HG02885 (cell line): ENCODE measurements at regions not wholly inside any gene's neighbourhood (a gene's known extent, or its start where the extent isn't known, plus 50 kb on each side); places are given as distances from the start of the nearest gene placed in this dataset.

Experiments used
- ATAC-seq: cut with Tn5 transposase; IDR thresholded peaks from one replicate; pipeline ENCODE4 v1.9.1; 2021; ENCODE audit warnings: mild to moderate bottlenecking; ENCODE audit not compliant: unreplicated experiment, poor library complexity

DNA sequence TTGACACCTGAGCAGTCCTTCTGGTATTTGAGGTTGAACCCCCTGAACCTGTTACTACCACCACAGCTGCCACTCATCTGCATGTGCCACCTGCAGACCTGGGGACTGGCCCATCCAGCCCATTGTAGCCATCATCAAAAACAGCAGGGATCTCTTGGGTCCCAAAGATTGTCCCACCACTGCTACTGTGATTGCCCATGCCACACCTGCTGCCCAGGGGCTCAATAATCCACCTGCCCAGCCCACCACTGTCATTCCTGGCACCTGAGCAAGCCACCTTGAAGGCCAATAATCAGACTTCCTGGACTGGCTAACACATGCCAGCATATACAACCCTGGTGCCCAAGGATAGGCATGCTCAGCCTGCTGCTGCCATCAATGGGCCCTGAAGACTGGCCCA, 327.6 kb downstream of the CYRIA start:
- no peak for ATAC-seq

DNA sequence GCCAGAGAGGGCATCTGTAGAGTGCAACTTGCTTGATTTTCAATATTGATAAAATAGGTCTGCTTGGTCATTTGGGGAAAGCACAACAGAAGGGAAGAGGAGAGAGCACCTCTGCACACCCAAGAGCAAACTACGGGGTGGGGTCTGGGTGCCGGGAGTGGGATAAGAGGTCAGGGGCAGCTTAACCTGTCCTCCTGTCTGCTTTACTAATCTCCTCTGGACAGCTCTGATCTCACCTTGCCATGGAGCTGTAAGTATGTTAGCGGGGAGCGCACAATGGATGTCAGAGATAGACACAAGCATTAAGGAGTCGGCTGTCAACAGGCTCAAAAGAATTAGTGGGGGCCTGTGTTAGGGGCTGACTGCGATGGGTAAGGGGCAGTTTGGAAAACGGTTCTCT, 328.7 kb downstream of the CYRIA start:
- no peak for ATAC-seq

DNA sequence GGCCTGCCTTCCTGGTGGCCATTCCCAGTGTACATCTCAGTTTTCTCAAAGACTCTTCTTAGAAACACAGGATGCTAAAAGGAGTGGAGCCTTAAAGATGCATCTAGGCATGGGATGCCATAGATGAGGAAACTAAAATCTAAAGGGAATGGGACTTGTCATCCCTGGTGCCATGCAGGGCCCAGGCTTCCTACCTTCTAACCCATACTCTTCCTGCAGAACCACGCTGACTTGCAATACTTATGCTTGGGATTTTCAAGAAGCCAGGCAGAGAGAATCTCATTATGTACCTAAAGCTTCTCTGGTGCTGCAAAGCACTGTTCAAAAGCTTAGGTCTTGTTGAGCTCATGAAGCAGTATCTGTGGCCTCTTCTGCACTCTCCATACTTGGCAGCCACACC, 329.1 kb downstream of the CYRIA start:
- ATAC-seq = no peak

DNA sequence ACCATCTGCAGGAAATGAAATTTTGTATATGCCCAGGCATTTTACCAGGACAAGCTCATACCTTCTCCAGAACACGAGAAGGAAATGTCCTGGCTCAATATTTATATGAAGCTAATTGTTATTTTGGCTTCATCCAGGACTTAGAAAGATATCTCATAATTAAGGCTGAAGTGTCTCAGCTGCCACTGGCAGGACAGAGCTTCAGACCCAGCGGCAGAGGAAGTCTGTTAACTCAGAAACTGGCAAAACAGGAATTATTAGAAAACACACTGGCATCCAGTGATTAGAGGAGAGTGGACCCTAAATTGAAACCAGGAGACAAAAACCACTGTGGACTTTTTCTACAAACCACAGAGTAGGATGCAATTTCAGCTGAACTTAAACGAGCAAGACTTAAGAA, 329.7 kb downstream of the CYRIA start:
- no peak for ATAC-seq

DNA sequence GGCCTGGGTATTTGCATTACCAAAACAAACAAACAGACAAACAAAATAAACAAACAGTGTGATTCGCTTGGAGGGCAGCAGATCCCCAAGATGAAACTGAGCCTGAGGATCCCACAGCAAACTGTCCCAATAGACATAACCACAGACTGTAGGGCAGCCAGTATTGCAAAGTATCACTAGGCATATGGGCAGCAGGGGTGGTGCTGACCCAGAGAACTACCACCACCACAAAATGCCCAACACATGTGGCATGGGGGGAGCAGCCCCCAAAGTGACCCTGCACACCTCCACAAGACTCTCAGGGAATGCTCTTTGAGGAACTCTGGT, 330.1 kb downstream of the CYRIA start:
- ATAC-seq = no peak

DNA sequence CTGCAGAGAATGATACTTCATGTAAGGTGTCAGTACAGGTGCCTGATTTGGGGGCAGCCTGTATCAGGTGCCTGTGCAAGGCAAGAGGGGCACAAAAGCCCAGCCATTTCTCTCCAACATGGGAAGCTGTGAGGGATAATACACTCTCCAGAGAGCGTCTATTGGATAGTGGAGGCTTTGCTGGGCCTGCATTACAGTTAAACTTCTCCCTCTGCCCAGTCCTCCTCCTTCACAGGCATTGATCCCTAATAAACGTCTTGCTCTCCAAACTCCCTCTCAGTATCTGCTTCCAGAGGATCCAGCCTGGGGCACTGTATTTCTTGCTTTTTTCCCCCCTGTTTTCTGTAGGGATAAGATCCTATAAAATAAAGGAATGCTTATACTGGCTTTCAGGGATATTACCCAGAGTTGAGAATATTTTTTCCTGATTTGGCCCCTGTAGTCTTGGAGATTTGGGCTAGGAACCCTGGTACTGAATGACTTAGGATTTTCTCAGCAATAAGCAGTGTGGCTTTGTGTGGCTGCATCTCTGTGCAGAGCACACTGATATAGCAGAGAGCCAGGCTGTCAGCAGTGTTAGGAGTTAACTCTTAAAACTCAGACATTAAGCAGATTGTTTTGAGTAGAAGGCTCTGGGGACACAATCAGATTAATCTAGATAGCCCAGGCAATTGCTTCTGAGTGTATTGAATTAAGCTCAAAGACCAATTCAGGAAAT, 330.6 kb downstream of the CYRIA start:
- ATAC-seq = no peak

DNA sequence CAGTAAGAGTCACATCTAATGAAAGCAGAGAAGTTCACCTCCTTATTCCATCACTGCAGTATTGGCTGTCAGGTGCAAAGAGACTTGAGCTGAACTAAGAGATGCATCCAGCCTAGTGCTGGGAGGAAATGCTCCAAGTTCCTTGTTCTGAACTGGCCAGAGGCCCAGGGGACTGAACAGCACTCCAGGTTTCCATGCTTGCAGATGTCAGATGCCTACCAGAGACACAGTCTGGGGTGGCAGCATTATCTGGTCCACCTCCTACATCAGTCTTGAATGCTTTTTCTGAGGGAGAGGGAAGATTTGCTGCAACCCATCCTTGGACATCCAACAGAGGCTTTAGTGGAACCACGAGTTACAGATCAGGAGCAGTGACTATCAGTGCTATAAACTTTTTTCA, 331.3 kb downstream of the CYRIA start:
- ATAC-seq = no peak

DNA sequence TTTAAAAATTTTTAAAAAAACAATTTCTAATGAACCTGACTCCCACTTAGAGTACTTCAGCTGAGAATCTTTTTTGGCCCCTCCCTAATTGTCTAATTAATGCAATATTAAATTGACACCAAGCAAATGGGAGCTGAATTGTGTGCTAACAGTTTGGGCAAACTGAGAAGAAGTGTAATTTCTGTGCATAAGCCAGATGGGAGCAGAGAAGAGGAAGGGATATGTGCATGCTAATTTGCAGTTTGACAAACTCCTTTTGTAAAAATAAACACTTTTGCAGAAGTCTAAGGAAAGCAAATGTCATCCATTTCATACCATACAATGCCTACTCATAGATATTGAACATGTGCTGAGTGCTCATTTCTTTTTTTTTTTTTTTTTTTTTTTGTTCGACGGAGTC, 332.0 kb downstream of the CYRIA start:
- no peak for ATAC-seq

DNA sequence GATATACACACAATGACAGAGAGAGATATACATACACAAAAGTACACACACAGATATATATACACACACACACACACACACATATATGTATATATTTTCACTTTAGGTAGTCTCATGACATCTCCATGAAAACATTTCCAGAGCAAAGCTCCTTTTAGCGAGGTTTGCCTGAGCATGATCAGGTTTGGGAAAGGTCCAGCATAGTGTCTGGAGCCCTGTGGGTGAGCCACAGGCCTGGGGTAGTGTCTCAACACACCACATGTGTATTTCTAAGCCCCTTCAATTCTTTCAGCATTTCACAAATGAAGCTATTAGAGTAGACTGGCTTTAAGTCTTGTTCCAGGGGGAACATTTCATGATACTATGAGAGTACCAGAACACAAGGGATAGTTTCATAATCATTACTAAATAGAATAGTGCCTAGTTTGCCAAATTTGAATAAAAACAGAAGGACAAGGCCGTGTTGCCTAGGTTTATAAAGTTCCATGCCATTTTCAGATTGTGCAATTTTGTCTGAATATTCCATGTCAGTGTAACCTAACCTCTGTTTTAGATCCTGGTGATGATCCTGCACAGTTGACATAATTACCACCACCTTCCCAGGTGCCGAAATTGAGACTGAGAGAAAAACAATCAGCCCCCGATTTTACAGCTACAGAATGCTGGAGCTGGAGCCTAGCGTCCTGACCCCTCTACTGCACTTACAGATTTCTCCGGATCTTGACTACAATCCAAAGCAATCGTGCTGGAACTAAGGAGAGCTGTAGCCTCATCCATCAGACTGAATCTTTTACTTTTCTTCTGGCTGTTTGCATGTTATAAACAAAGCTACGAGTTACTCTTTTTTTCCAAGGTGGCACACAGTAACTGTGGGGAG, 332.7 kb downstream of the CYRIA start:
- ATAC-seq = no peak

DNA sequence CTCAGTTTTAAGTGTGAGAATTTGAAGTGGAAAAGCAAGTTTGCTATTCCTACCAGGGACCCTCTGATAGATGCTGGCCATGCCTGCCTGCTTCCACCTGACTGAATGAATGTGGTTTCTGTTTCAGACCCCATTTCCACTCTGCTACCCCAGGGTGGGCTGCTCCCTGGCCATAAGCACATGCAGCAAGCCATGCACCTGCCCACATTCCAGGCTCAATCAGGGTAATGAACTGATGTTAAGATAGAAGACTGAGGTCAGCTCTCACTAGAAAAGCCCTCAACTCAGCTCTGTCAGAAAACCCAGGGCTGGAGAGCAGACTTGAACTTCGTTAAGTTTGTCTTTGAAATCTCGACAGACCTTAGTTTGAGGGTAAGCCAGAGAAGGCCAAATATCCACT, 333.9 kb downstream of the CYRIA start:
- ATAC-seq = no peak

DNA sequence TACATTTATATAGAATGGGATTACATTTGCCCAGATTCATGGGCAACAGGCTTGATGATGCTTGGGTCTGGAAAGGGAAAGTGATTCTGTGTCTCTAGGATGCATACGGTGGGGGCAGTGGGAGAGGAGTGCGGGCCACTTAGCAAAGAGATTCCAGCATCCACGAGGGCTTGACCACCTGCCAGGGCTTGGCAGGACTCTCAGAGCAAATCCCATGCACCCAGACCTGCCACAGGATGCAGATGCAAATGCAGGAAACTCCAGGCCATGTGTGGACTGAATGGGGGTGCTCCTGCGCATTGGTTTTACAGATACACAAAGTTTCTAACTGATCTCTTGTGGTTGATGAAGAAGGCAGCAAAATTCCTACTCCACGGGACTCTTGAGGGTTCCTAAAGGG, 334.7 kb downstream of the CYRIA start:
- ATAC-seq = no peak

DNA sequence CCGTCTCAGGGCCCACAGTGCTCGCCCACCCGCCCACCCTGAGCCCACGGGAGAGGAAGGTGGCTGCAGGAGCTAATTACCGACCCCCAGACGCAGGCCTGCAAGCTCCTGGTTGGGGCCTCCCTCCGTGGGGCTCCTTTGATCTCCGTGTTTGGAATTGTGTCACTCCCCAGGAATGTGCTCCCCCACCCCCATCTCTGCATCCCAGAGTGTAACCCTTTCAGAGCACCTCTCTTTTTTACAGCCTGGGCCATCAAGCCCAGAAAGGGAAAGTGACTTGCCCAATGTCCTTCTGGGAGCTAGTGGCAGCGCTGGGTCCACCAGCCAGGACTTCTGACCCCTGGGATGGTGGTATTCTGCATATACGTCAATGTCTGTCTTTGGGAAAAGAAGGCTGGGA, 335.1 kb downstream of the CYRIA start:
- ATAC-seq = no peak

DNA sequence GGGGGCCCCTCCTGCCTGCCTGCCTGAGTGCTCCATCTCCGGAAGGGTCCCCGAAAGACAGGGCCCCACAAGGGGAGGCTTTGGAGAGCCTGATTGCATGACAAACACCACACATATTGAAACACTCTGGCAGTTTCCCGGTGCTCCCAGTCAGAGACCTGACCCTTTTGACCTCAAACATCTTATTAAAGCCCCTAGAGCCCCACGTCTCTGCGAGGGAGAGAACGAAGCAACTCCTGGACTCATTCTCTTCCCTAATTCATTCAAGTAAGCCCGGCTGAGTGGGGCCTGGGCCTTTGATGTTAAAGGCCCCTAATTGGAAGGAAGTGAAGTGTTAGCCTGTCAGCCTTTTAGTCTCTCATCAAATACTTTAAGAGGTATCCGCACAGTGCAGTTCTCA, 335.6 kb downstream of the CYRIA start:
- no peak for ATAC-seq

DNA sequence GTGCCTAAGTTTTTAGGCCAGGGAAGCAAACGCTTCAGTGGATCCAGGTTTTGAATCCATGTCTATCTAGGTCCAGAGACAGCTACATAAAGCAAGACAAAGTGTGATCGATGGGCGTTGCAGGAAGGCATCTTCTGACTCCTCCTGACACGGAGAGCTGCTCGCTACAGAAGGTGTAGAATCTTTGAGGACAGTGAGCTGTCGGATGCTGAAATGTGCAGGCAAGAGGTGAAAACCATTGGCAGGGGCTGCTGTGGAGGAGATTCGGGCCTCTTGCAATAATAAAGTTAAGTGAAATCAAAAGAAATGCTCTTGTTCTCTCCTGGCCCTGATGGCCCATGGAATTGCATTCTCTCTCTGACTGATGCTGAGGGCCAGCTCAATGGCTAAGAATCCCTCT, 336.2 kb downstream of the CYRIA start:
- no peak for ATAC-seq

DNA sequence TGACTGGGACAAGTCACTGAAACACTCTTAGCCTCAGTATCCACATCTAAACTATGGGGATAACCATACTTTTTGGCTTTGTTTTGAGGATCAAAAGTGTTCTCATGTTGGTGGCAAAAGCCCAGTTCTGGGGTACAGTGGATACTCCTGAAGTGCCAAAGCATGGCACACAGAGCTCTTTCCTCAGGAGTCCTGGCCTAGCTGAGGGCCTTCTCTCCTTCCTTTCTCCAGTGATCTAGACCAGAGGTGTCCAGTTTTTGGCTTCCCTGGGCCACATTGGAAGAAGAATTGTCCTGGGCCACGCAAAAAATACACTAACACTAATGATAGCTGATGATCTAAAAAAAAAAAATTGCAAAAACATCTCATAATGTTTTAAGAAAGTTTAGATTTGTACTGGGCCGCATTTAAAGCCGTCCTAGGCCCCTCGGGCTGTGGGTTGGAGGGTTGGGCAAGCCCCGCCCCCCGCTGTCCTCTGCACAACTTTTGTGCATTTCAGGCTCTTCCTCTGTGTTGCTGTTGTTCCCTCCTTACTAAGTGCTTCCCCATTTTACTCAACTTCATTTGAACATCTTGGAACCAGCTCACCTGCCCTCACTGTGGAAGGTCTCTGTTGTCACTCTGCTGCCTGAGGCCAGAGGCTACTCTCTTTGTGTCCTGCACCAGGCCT, 337.0 kb downstream of the CYRIA start:
- ATAC-seq = no peak

DNA sequence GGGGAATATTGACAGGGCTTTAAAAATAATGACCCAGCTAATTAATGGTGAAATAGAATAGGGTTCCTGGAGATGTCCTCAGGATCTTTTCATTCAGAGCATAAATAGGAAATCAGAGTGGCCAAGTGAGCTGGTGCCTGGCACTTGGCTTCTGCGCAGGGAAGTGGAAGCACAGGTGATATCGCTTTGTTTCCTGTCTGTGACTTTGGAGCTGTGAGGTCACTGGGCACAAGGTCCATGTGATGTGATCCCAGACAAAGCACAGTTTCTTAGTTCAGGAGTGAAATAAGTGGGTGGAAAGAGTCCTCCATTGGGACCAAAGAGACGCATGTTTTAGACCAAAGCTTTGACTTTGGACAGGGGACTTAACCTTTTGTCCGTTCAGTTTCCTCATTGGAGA, 338.3 kb downstream of the CYRIA start:
- no peak for ATAC-seq

DNA sequence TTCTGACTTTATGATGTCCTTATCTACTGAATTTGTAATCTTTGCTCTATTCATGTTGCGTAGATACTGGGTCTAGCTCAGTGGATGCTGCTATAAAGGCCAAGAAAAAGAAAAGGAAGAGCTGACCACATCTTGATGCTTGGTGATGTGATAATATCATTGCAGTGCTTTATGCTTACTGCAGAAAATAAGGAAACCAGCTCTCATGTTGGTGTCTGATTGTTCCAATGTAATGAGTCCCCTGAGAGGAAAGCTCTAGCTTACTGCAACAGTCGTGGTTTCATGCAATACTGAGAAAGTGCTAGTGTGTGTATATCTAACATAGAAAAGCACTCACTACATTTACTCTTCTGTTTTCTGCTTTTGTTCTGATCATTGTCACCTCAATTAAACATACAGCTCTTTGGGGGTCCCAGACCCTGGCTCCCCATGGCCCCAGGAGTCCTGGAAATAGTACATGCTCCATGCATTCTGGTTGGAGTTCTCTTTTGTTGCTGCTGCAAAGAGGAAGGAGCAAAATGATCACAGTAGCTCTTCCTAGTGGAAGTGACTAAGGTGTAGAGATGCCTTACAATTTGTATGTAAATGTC, 338.8 kb downstream of the CYRIA start:
- ATAC-seq = no peak

DNA sequence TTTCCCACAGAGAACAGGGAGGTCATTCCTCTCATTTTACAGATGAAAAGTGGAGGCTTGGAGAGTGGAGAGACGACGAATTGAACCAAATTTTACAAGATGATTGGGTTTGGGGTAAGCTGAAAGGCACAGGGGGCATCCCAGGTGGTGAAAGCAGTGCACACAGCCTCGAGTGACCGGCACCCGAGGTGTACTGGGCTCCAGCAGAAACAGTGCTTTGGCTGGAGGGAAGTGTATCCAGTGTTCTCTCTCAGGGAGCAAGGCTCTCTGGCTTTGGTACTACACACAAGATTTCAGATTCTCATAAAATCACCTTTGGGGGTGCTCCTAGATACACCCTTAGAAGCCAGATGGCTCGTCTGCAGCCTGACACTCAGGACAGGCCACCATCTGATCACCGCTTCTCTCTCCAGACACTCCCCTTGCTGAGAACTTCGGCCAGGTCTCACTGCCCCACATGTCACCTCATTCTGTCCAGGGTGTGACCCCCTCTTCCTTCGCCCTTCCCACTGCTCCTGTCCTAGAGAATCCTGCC, 339.6 kb downstream of the CYRIA start:
- ATAC-seq = no peak

DNA sequence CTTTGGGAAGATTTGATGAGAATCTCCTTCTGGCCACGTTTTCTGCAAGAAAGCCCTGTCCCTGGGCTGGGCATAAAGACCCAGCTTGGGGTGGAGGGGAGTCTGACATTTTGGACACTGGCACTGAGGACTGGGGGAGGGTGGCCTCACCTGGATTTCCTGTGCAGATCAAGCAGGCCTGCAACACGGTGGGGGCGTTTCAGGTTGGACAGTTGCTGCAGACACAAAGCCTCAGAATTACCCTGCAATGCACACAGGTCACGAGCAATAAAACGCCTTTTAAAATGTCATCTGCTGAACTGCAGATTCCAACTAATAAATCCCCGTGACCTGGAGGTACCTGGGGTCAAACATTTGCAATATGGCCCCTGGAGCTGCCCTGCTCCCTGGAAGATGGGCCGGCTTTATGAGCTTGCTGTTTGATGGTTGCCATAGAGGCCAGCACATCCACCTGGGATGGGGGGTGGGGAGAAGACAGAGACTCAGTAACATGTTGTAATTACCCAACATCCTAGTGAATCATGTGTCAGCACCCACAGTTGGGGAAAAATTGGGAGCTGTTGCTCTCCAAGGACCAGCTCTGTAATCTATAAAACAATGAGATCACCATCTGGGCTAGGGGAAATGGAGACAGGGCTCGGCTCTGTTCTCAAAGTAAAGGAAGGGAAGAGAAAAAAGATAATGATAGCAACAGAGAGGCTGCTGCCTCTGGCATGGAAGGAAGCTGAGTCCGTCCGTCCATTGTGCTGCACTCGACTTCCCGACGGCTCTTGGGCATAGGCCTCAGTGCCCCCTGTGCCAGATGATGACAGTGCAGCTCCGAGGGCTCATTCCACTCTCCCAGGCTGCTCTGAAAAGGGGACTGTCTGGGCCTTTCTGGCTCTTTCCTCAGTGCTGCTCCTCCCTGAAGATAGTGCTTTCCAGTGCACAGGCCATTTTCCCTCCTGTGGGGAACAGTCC, 340.3 kb downstream of the CYRIA start:
- no peak for ATAC-seq

DNA sequence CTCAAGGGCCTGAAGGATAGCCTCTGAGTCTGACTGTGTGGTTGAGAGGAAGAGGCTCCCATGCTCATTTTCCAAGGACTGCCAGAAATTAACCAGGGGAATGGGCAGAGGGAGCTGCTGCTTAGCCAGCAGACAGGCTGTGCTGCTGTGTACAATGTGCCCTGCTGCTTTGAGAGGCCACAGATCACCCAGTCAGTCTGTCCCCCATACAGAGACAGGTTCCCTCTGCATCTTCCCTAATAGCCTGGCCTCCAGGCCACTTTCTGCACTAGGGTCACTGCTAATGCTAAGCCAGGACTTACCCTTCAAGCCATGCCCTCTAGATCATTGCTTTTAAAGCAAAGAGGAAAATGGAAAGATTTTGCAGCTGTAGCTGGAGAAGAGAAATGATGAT, 341.1 kb downstream of the CYRIA start:
- no peak for ATAC-seq
